Erythroblast (primary cell): ENCODE measurements at regions not wholly inside any gene's neighbourhood (a gene's known extent, or its start where the extent isn't known, plus 50 kb on each side); places are given as distances from the start of the nearest gene placed in this dataset.

Source experiments
- GATA1 ChIP-seq: IDR thresholded peaks from 2 replicates; pipeline ENCODE4 v1.6.1; 2011; ENCODE audit warnings: low read depth, mild to moderate bottlenecking, control low read depth, low read length, moderate library complexity
- POLR2A ChIP-seq: IDR thresholded peaks from 2 replicates; pipeline ENCODE4 v1.6.1; 2011; ENCODE audit warnings: mild to moderate bottlenecking, low read length

DNA sequence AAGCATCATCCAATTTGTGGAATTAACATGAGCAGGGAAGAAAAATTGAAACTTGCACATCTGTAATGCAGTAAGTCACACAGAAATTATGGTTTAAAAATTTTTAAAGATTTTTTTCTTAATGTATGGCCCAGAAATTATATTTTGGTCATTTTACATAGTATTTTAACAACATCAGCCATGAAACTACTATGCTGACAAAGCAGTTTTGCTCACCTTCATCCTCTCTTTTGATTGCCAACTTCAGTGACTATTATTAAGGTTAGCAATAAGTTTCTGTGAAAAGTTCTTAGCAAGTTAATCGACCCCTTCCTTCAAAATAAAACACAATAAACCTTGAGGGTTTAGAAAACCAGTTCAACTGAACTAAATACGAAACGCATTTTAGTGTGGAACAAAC lies 1347.0 kb downstream of the EPHA7 start:
- TF ChIP-seq POLR2A (no peak), GATA1 (no peak)
